Right lobe of liver (tissue), 6 donors: ENCODE measurements at regions not wholly inside any gene's neighbourhood (a gene's known extent, or its start where the extent isn't known, plus 50 kb on each side); places are given as distances from the start of the nearest gene placed in this dataset.
A peak's percentile ranks its signal among the peaks of the same experiment; 100 is the strongest.

Experiments used
- ATAC-seq, 4 donors: fragments of 200-7000 bp; cut with Tn5 transposase; one replicate each; pipeline ENCODE4 v1.9.1; 2020; ENCODE audit warnings: mild to moderate bottlenecking in 4 of 4, moderate library complexity in 4 of 4
- DNase-seq, 3 donors: peaks; one replicate each; pipeline ENCODE4 v3.0.0-alpha.2; 2020
- H3K27ac ChIP-seq, 3 donors: fragments of 200-600 bp; one replicate each; pipeline ENCODE4 v1.8.0; 2022
- H3K27me3 ChIP-seq, 2 donors: fragments of 200-600 bp; one replicate each; pipeline ENCODE4 v1.8.0; 2022
- H3K36me3 ChIP-seq, 4 donors: fragments of 200-600 bp; sonication (generic) in 1 of 4; one replicate each; pipeline versions ENCODE4 v1.5.1 to v1.8.0; 2017 to 2022; ENCODE audit warnings: control low read depth in 1 of 4
- H3K4me1 ChIP-seq, 4 donors: fragments of 200-600 bp; sonication (generic) in 1 of 4; one replicate each; pipeline versions ENCODE4 v1.5.1 to v1.8.0; 2017 to 2022; ENCODE audit warnings: control low read depth in 1 of 4
- H3K4me3 ChIP-seq, 3 donors: fragments of 200-600 bp; one replicate each; pipeline ENCODE4 v1.8.0; 2022
- H3K9me3 ChIP-seq, 4 donors: fragments of 200-600 bp; sonication (generic) in 1 of 4; one replicate each; pipeline versions ENCODE4 v1.5.1 to v1.8.0; 2017 to 2022; ENCODE audit warnings: control low read depth in 1 of 4
- POLR2A ChIP-seq: fragments of 450-650 bp; IDR thresholded peaks from one replicate; pipeline ENCODE4 v1.6.1; 2017; ENCODE audit warnings: antibody characterized with exemption, mild to moderate bottlenecking
- WGBS: methylation state at CpG from one replicate; pipeline ENCODE4 v1.1.6; 2018; ENCODE audit warnings: low coverage, low lambda C conversion rate; ENCODE audit not compliant: insufficient coverage; ENCODE audit errors: missing lambda C conversion rate; 5-methylcytosine and 5-hydroxymethylcytosine counted together
- intact Hi-C, 2 donors: fragments of 100-400 bp; cut with DNase I; formaldehyde crosslinking; loops; one replicate each; pipeline versions ENCODE4 v1.11.2 to v1.14.1; 2022
- TF ChIP-seq, protein P1 (sequence below), 4 donors: fragments of 200-600 bp in 3 of 4; fragments of 450-650 bp in 1 of 4; IDR thresholded peaks; one replicate each; pipeline versions ENCODE4 v1.5.1 to v1.8.0; 2016 to 2022; ENCODE audit warnings: antibody characterized with exemption in 4 of 4, mild to moderate bottlenecking in 2 of 4
- donor health status: DM: no; HTN: yes; CAD: no.
- donor health status: DM: no; HTN: no; CAD: no.
- donor health status: DM: no; HTN: no; CAD: no.
- donor health status: DM: no; HTN: yes; CAD: no.
- donor health status: DM: no; HTN: yes; CAD: no.

- Histone ChIP-seq H3K36me3 (no peaks in the 10 kb centered on the region), H3K27me3 (no peaks in the 10 kb centered on the region), H3K9me3 (no peaks in the 10 kb centered on the region), H3K4me1 (no peaks in the 10 kb centered on the region), H3K27ac (no peak overlapping the region), H3K4me3 (no peak overlapping the region)
- TF ChIP-seq POLR2A = no peak
- TF ChIP-seq, protein P1, sequence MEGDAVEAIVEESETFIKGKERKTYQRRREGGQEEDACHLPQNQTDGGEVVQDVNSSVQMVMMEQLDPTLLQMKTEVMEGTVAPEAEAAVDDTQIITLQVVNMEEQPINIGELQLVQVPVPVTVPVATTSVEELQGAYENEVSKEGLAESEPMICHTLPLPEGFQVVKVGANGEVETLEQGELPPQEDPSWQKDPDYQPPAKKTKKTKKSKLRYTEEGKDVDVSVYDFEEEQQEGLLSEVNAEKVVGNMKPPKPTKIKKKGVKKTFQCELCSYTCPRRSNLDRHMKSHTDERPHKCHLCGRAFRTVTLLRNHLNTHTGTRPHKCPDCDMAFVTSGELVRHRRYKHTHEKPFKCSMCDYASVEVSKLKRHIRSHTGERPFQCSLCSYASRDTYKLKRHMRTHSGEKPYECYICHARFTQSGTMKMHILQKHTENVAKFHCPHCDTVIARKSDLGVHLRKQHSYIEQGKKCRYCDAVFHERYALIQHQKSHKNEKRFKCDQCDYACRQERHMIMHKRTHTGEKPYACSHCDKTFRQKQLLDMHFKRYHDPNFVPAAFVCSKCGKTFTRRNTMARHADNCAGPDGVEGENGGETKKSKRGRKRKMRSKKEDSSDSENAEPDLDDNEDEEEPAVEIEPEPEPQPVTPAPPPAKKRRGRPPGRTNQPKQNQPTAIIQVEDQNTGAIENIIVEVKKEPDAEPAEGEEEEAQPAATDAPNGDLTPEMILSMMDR (IDR thresholded peaks at IDR 0.05) = no peak
- DNase-seq = no peak
- intact Hi-C loops = no loop called here
- no peak for ATAC-seq
- 78% methylated on average over 6 of the region's 6 CpGs for WGBS
Measured at GRCh38 chr7:97390052-97390451, 272.6 kb downstream of the SDHAF3 start.

DNA sequence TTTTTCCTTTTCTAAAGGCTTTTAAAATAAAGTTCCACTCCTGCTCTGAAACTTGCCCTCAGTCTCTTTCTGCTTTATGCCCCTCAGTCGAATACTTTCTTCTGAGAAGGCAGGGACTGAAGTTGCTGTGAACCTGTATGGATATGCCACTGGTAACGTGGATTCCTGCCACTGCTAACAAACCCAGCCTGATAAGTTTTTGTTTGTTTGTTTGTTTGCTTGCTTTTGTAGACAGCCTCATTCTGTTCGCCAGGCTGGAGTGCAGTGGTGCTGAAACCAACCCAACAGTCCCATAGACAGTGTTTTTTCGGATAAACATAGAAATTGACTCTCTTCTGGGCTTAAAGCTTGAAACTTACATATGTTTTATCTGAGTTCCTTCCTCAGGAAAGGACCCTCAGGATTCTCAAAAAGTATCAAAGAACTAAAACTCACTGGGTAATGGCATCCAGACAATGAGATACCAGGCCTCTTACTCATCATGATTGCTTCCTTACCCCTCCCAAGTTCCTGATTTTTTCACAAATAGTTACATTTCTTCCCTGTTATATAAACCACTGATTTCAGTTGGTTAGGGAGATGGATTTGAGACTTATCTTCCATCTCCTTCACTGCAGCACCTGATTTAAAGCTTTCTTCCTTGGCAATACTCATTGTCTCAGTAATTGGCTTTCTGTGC lies 273.6 kb downstream of the SDHAF3 start:
- no peaks in the 10 kb centered on the region for H3K36me3 ChIP-seq
- intact Hi-C loops = no loop called here
- no peak overlapping the region for H3K4me3 ChIP-seq
- peak in 1 of 4 donors; percentile 49 for ATAC-seq
- TF ChIP-seq, protein P1 (IDR thresholded peaks at IDR 0.05) = no peak
- no peak for TF ChIP-seq POLR2A
- H3K27me3 ChIP-seq = no peaks in the 10 kb centered on the region
- no peak overlapping the region for H3K27ac ChIP-seq
- H3K4me1 ChIP-seq = no peaks in the 10 kb centered on the region
- 25% methylated on average over 4 of the region's 4 CpGs for WGBS
- no peaks in the 10 kb centered on the region for H3K9me3 ChIP-seq
- no peak for DNase-seq

DNA sequence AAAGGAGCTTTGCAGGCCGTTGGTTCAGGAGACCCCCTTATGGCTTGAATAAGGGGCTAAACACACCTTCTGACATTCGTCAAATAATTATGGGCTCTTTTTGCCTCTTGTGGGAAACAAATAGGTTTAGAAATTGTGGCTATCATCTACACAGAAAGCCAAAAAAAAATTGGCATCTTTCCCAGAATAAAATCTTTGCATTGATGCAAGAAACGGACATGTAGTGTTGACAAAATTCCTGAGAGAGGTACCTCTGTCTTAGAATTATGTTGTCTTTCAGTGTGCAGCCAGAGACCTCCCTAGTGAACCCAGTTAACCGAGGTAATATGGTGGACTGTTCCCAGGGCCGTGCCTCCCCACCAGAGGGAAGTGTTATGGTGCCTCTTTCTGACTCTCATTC lies 283.9 kb downstream of the SDHAF3 start:
- no peak for DNase-seq
- no peak for ATAC-seq
- TF ChIP-seq, protein P1 (IDR thresholded peaks at IDR 0.05) = no peak
- no peak for TF ChIP-seq POLR2A
- no peak overlapping the region for H3K27ac ChIP-seq
- no peaks in the 10 kb centered on the region for H3K9me3 ChIP-seq
- WGBS = 34% methylated on average over 5 of the region's 5 CpGs
- H3K27me3 ChIP-seq = no peaks in the 10 kb centered on the region
- intact Hi-C loops = no loop called here
- H3K4me1 ChIP-seq = no peaks in the 10 kb centered on the region
- no peaks in the 10 kb centered on the region for H3K36me3 ChIP-seq
- H3K4me3 ChIP-seq = no peak overlapping the region

- ATAC-seq (no peak), DNase-seq (no peak)
- no peaks in the 10 kb centered on the region for H3K4me1 ChIP-seq
- H3K36me3 ChIP-seq = no peaks in the 10 kb centered on the region
- peaks cover 0 to 4% of the 10 kb centered on the region in 2 donors for H3K27me3 ChIP-seq
- 29% methylated on average over 3 of the region's 3 CpGs for WGBS
- no peaks in the 10 kb centered on the region for H3K9me3 ChIP-seq
- intact Hi-C loops = no loop called here
- H3K4me3 ChIP-seq = no peak overlapping the region
- H3K27ac ChIP-seq = no peak overlapping the region
- no peak for TF ChIP-seq POLR2A
- TF ChIP-seq, protein P1 (IDR thresholded peaks at IDR 0.05) = no peak
Measured at GRCh38 chr7:97405835-97406234, 288.3 kb downstream of the SDHAF3 start.

GRCh38 chr7:97407106-97407505 lies 289.6 kb downstream of the SDHAF3 start:
- no peaks in the 10 kb centered on the region for H3K9me3 ChIP-seq
- no peak for ATAC-seq

More at GRCh38 chr7:97407106-97407505, 289.6 kb downstream of the SDHAF3 start:
- intact Hi-C loops = no loop called here
- H3K27me3 ChIP-seq = peaks cover 0 to 4% of the 10 kb centered on the region in 2 donors
- H3K4me1 ChIP-seq = no peaks in the 10 kb centered on the region
- no peak overlapping the region for H3K27ac ChIP-seq
- TF ChIP-seq, protein P1 (IDR thresholded peaks at IDR 0.05) = no peak
- no peak for TF ChIP-seq POLR2A
- no peaks in the 10 kb centered on the region for H3K36me3 ChIP-seq
- DNase-seq = no peak
- H3K4me3 ChIP-seq = no peak overlapping the region
